SK-N-SH (cell line): ENCODE measurements at regions not wholly inside any gene's neighbourhood (a gene's known extent, or its start where the extent isn't known, plus 50 kb on each side); places are given as distances from the start of the nearest gene placed in this dataset.
"Not testable (repeated sequence)": the region's sequence is repeated elsewhere in the genome, so short reads cannot be mapped to it uniquely, and the experiment has no call there.

Experiments used
- CTCF ChIA-PET: fragments of 300-600, 350-600 bp; formaldehyde crosslinking; extraction: SDS; loops from one replicate; lab custom pipeline; 2021; lab: Yijun Ruan, JAX
- POLR2A ChIA-PET: fragments of 350-600 bp; sonication (Branson Sonifier 250); formaldehyde crosslinking; extraction: SDS; loops from one replicate; lab custom pipeline; 2020; ENCODE audit warnings: antibody characterized with exemption, inconsistent platforms; lab: Yijun Ruan, JAX
- DNase-seq: peaks from one replicate; pipeline ENCODE4 v3.0.0; 2012
- H2AFZ ChIP-seq: fragments of 200-600 bp; sonication (generic); 2 replicates; pipeline ENCODE4 v1.8.1; 2016; ENCODE audit warnings: antibody characterized with exemption, mild to moderate bottlenecking, low read depth
- H3F3A ChIP-seq: fragments of 200-600 bp; sonication (generic); replicated peaks from 2 replicates; pipeline ENCODE3; 2016; ENCODE audit warnings: antibody characterized with exemption, mild to moderate bottlenecking; ENCODE audit not compliant: insufficient read depth
- H3K27ac ChIP-seq, 2 experiments: fragments of 200-500 bp in 1 of 2; fragments of 200-600 bp in 1 of 2; sonication (Bioruptor generic) in 1 of 2; sonication (generic), shearing (Covaris generic) in 1 of 2; 2 replicates each; pipeline versions ENCODE4 v1.5.1 to v1.6.1; 2014 to 2016; ENCODE audit warnings: low read depth in 2 of 2, inconsistent platforms in 1 of 2, low read length in 1 of 2, mild to moderate bottlenecking in 1 of 2, mixed read lengths in 1 of 2
- H3K27me3 ChIP-seq: fragments of 200-600 bp; sonication (generic), shearing (Covaris generic); 2 replicates; pipeline ENCODE4 v1.6.1; 2016; ENCODE audit warnings: mixed run types; ENCODE audit not compliant: insufficient read depth
- H3K36me3 ChIP-seq, 2 experiments: fragments of 200-500 bp in 1 of 2; fragments of 200-600 bp in 1 of 2; sonication (Bioruptor generic) in 1 of 2; sonication (generic) in 1 of 2; replicated peaks in 1 of 2; 2 replicates each; pipeline versions ENCODE3 to v1.5.1; 2014 to 2016; ENCODE audit warnings: low read length in 1 of 2, mild to moderate bottlenecking in 1 of 2; ENCODE audit not compliant: insufficient read depth in 2 of 2, control insufficient read depth in 1 of 2
- H3K4me1 ChIP-seq, 2 experiments: fragments of 200-500 bp in 1 of 2; fragments of 200-600 bp in 1 of 2; sonication (Bioruptor generic) in 1 of 2; sonication (generic), shearing (Covaris generic) in 1 of 2; 2 replicates each; pipeline versions ENCODE4 v1.5.1 to v1.6.1; 2014 to 2016; ENCODE audit warnings: low read depth in 1 of 2, low read length in 1 of 2, mixed run types in 1 of 2; ENCODE audit not compliant: insufficient read depth in 2 of 2, control insufficient read depth in 1 of 2
- H3K4me2 ChIP-seq: fragments of 200-600 bp; sonication (generic), shearing (Covaris generic); 2 replicates; pipeline ENCODE4 v1.6.1; 2017; ENCODE audit warnings: mixed run types
- H3K4me3 ChIP-seq, 2 experiments: fragments of 200-500 bp in 1 of 2; fragments of 200-600 bp in 1 of 2; sonication (Bioruptor generic) in 1 of 2; sonication (generic), shearing (Covaris generic) in 1 of 2; 2 replicates each; pipeline versions ENCODE4 v1.5.1 to v1.8.1; 2014 to 2016; ENCODE audit warnings: low read depth in 2 of 2, inconsistent platforms in 1 of 2, low read length in 1 of 2, mild to moderate bottlenecking in 1 of 2, mixed read lengths in 1 of 2, moderate library complexity in 1 of 2
- H3K79me2 ChIP-seq: fragments of 200-600 bp; sonication (generic); 2 replicates; pipeline ENCODE4 v1.8.1; 2017; ENCODE audit warnings: mild to moderate bottlenecking; ENCODE audit not compliant: insufficient read depth
- H3K9ac ChIP-seq: fragments of 200-600 bp; sonication (generic); 2 replicates; pipeline ENCODE4 v1.6.1; 2017; ENCODE audit warnings: mixed run types
- H3K9me2 ChIP-seq: fragments of 200-600 bp; sonication (generic); 2 replicates; pipeline ENCODE4 v1.6.1; 2017; ENCODE audit warnings: mixed run types
- H3K9me3 ChIP-seq: fragments of 200-600 bp; sonication (generic); 2 replicates; pipeline ENCODE4 v1.6.1; 2017; ENCODE audit warnings: mixed run types, mild to moderate bottlenecking, moderate library complexity
- H4K20me1 ChIP-seq: fragments of 200-600 bp; sonication (generic); 2 replicates; pipeline ENCODE4 v1.6.1; 2017; ENCODE audit warnings: mild to moderate bottlenecking, mixed run types; ENCODE audit not compliant: insufficient read depth
- WGBS: methylation state at CpG from one replicate; pipeline ENCODE4 v1.1.6; 2017; ENCODE audit warnings: low lambda C conversion rate; 5-methylcytosine and 5-hydroxymethylcytosine counted together

GRCh38 chr14:105668021-105668420 lies 141.6 kb downstream of the TMEM121 start:
- H3K4me2 ChIP-seq, H3K4me3 ChIP-seq, H3K27ac ChIP-seq, H3K4me1 ChIP-seq, H2AFZ ChIP-seq, H3K36me3 ChIP-seq, H3K9me3 ChIP-seq, H3K27me3 ChIP-seq, H3K9ac ChIP-seq, H3K9me2 ChIP-seq, CTCF ChIA-PET, DNase-seq, H3F3A ChIP-seq, POLR2A ChIA-PET, H4K20me1 ChIP-seq, H3K79me2 ChIP-seq: not testable (repeated sequence)
- 21% methylated on average over 10 of the region's 22 CpGs for WGBS

GRCh38 chr14:105668471-105669230 lies 142.3 kb downstream of the TMEM121 start:
- H3K79me2 ChIP-seq, H2AFZ ChIP-seq, H3K9me2 ChIP-seq, H3K4me1 ChIP-seq, H3K27me3 ChIP-seq, H3F3A ChIP-seq, POLR2A ChIA-PET, H3K4me3 ChIP-seq, H3K27ac ChIP-seq, H3K9me3 ChIP-seq, H3K9ac ChIP-seq, H4K20me1 ChIP-seq, H3K36me3 ChIP-seq, H3K4me2 ChIP-seq, CTCF ChIA-PET, DNase-seq: not testable (repeated sequence)
- 49% methylated on average over 27 of the region's 29 CpGs for WGBS

GRCh38 chr14:105669231-105669610 lies 142.8 kb downstream of the TMEM121 start:
- 51% methylated on average over 3 of the region's 7 CpGs for WGBS

GRCh38 chr14:105669646-105670045 lies 143.3 kb downstream of the TMEM121 start:
- H3K36me3 ChIP-seq, H3K9ac ChIP-seq, H3K4me1 ChIP-seq, POLR2A ChIA-PET, H4K20me1 ChIP-seq, H3F3A ChIP-seq, H3K79me2 ChIP-seq, H3K9me2 ChIP-seq, H3K27ac ChIP-seq, H3K27me3 ChIP-seq, H3K9me3 ChIP-seq, DNase-seq, H3K4me2 ChIP-seq, H2AFZ ChIP-seq, H3K4me3 ChIP-seq: not testable (repeated sequence)
- CTCF ChIA-PET, result interaction anchor here (0.6 to 1.1 kb wide), 2 partner anchors 275 to 276 kb away, joined by 3 read pairs; no protein-coding TSS in a partner anchor
- WGBS, result 25% methylated on average over 2 of the region's 16 CpGs

More at GRCh38 chr14:105669231-105669610, 142.8 kb downstream of the TMEM121 start:
- POLR2A ChIA-PET, H3F3A ChIP-seq, H3K9me3 ChIP-seq, H3K4me1 ChIP-seq, H3K9ac ChIP-seq, H3K79me2 ChIP-seq, H3K9me2 ChIP-seq, H3K27me3 ChIP-seq, H3K27ac ChIP-seq, DNase-seq, H3K4me3 ChIP-seq, H3K36me3 ChIP-seq, H3K4me2 ChIP-seq, H4K20me1 ChIP-seq, H2AFZ ChIP-seq: not testable (repeated sequence)
- CTCF ChIA-PET, result interaction anchor here (0.6 kb wide), 1 partner anchor 275 kb away, joined by 3 read pairs; no protein-coding TSS in a partner anchor

GRCh38 chr14:105672450-105673200 lies 146.2 kb downstream of the TMEM121 start:
- H3K79me2 ChIP-seq, H3K27ac ChIP-seq, H3K36me3 ChIP-seq, H4K20me1 ChIP-seq, CTCF ChIA-PET, H3K9me2 ChIP-seq, H3K27me3 ChIP-seq, DNase-seq, H2AFZ ChIP-seq, H3K4me3 ChIP-seq, H3K4me1 ChIP-seq, H3K4me2 ChIP-seq, POLR2A ChIA-PET, H3K9me3 ChIP-seq, H3K9ac ChIP-seq, H3F3A ChIP-seq: not testable (repeated sequence)
- WGBS, result 87% methylated on average over 6 of the region's 55 CpGs

- H3K4me1 ChIP-seq, POLR2A ChIA-PET, DNase-seq, H2AFZ ChIP-seq, H3K4me2 ChIP-seq, H4K20me1 ChIP-seq, H3K4me3 ChIP-seq, H3F3A ChIP-seq, H3K9me2 ChIP-seq, H3K27ac ChIP-seq, H3K9ac ChIP-seq, H3K9me3 ChIP-seq, H3K36me3 ChIP-seq, H3K79me2 ChIP-seq, H3K27me3 ChIP-seq: not testable (repeated sequence)
- WGBS, result 31% methylated on average over 8 of the region's 14 CpGs
- CTCF ChIA-PET, result interaction anchor here (0.7 to 1.0 kb wide), 3 partner anchors 256 to 271 kb away, joined by 3 read pairs; no protein-coding TSS in a partner anchor
Measured at GRCh38 chr14:105675433-105675832, 149.1 kb downstream of the TMEM121 start.
